ENCODE measurements at regions not wholly inside any gene's neighbourhood (a gene's known extent, or its start where the extent isn't known, plus 50 kb on each side); places are given as distances from the start of the nearest gene placed in this dataset.
"Not testable (repeated sequence)": the region's sequence is repeated elsewhere in the genome, so short reads cannot be mapped to it uniquely, and the experiment has no call there.

DNA sequence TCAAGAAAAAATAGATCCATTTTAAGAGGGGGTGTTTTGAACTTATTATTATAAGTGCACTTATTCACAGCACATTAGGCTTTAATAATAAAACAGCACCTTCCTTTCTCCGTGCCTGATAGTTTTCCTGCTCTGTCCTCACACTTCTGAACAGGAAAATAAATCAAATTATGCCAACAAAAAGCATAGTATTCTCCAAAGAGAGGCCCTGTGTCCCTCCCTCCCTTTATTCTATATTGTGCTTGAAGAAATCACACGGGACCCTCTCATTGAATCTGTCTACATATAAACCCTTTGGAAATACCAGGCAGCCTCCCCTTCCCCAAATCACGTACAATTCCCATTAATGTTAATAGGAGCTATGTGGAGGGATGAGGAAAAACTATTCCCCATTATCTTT lies 462.9 kb upstream of the NRSN1 start:
- TF ChIP-seq, protein P1, sequence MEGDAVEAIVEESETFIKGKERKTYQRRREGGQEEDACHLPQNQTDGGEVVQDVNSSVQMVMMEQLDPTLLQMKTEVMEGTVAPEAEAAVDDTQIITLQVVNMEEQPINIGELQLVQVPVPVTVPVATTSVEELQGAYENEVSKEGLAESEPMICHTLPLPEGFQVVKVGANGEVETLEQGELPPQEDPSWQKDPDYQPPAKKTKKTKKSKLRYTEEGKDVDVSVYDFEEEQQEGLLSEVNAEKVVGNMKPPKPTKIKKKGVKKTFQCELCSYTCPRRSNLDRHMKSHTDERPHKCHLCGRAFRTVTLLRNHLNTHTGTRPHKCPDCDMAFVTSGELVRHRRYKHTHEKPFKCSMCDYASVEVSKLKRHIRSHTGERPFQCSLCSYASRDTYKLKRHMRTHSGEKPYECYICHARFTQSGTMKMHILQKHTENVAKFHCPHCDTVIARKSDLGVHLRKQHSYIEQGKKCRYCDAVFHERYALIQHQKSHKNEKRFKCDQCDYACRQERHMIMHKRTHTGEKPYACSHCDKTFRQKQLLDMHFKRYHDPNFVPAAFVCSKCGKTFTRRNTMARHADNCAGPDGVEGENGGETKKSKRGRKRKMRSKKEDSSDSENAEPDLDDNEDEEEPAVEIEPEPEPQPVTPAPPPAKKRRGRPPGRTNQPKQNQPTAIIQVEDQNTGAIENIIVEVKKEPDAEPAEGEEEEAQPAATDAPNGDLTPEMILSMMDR (IDR thresholded peaks at IDR 0.05; ENCODE audit: low read depth, low read length) = no peak
- no peaks in the 10 kb centered on the region; the same call in 1 of the 2 replicates for H3K36me3 ChIP-seq
- H3K4me3 ChIP-seq (ENCODE audit: low read depth, low read length) = peak overlapping the region; percentile 27
- peaks cover 15% of the 10 kb centered on the region for H3K4me1 ChIP-seq
- no peaks in the 10 kb centered on the region; the same call in 1 of the 2 replicates for H3K9me3 ChIP-seq
- H3K27me3 ChIP-seq = no peaks in the 10 kb centered on the region
- DNase-seq = no peak

DNA sequence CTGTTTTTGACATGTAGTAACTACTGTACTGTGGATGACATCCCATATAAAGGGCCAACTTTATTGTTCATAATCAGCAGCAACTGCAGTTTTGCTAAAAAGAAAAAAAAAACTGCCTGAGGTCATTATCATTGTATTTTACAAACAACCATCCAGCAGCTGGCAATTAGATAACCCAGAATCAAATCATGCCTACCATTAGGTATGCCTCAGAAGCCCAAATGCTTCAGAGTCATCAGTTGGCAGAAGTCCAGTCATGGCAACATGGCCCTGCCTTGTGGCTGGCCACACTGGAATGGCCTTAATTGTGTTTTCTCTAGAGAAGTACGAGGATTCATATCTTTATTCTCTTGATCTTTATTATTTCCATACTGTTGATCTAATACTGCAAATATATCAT lies 462.4 kb upstream of the NRSN1 start:
- peaks cover 15% of the 10 kb centered on the region for H3K4me1 ChIP-seq
- no peaks in the 10 kb centered on the region for H3K27me3 ChIP-seq
- TF ChIP-seq, protein P1 (IDR thresholded peaks at IDR 0.05; ENCODE audit: low read depth, low read length) = no peak
- no peak overlapping the region for H3K4me3 ChIP-seq (ENCODE audit: low read depth, low read length)
- peak; percentile 92 for DNase-seq
- no peaks in the 10 kb centered on the region; the same call in 1 of the 2 replicates for H3K9me3 ChIP-seq
- no peaks in the 10 kb centered on the region; the same call in 1 of the 2 replicates for H3K36me3 ChIP-seq

DNA sequence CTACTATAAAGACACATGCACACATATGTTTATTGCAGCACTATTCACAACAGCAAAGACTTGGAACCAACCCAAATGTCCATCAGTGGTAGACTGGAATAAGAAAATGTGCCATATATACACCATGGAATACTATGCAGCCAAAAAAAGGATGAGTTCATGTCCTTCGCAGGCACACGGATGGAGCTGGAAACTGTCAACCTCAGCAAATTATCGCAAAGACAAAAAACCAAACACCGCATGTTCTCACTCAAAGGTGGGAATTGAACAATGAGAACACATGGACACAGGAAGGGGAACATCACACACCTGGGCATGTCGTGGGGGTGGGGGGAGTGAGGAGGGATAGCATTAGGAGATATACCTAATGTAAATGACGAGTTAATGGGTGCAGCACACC lies 460.1 kb upstream of the NRSN1 start:
- H3K4me3 ChIP-seq (ENCODE audit: low read depth, low read length); H3K27me3 ChIP-seq; H3K9me3 ChIP-seq; H3K36me3 ChIP-seq; DNase-seq: not testable (repeated sequence)
- H3K4me1 ChIP-seq = peaks cover 12% of the 10 kb centered on the region

DNA sequence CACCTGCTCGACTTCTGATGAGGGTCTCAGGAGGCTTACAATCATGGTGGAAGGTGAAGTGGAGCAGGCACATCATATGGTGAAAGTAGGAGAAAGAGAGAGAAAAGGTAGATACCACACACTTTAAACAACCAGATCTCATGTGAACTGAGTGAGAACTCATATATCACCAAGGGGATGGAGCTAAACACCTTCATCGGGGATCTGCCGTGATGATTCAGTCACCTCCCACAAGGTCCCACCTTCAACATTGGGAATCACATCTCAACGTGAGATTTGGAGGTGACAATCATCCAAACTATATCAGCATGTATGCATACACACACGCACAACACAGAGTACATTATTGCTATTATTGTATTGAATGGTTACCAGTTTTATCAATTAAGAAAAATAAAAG lies 453.3 kb upstream of the NRSN1 start:
- Histone ChIP-seq H3K4me1 (no peaks in the 10 kb centered on the region), H3K9me3 (no peaks in the 10 kb centered on the region; the same call in none of the 2 replicates), H3K27me3 (no peaks in the 10 kb centered on the region), H3K4me3 (ENCODE audit: low read depth, low read length) (no peak overlapping the region), H3K36me3 (no peaks in the 10 kb centered on the region)
- TF ChIP-seq, protein P1 (IDR thresholded peaks at IDR 0.05; ENCODE audit: low read depth, low read length) = no peak
- DNase-seq = no peak

DNA sequence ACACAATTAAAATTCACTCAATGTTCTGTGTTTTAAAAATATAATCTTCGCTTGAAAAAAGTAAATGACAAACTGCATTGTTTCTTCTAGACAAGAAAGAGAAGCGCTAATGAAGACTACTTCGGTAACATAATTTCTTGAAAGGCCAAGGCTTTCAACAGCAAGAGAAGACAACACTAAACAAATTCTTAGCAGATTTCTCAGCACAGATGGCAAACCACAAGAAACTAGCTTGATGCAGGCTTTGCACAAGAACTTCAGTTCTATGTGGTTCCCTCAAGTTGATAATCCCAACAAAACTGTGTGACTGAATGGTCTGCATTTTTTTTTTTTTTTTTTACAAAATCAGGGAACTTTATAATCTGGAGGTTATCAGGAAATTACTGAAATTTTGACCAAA lies 447.4 kb upstream of the NRSN1 start:
- H3K9me3 ChIP-seq = no peaks in the 10 kb centered on the region; the same call in 1 of the 2 replicates
- no peak overlapping the region for H3K4me3 ChIP-seq (ENCODE audit: low read depth, low read length)
- no peak for DNase-seq
- TF ChIP-seq, protein P1 (IDR thresholded peaks at IDR 0.05; ENCODE audit: low read depth, low read length) = no peak
- H3K27me3 ChIP-seq = no peaks in the 10 kb centered on the region
- H3K4me1 ChIP-seq = no peaks in the 10 kb centered on the region
- H3K36me3 ChIP-seq = no peaks in the 10 kb centered on the region

DNA sequence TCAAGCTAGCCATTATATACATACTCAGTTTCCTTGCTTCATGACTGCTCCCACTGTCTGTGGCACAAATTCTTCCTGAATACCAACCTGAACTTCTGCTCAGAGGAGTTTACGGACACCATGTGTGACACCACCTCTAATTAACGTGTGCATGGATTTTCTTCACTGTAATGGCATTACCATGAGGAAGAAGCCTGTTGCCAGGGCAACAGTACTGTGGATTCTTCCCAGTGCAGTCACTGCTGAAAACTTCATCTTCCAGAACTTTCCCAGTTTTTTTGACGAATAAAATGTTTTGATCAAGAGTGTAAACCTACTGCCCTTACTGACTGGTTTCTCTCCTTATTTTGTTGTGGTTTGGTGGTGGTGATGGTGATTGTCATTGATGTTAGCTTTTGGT lies 444.3 kb upstream of the NRSN1 start:
- Histone ChIP-seq H3K27me3 (no peaks in the 10 kb centered on the region), H3K4me1 (no peaks in the 10 kb centered on the region), H3K9me3 (no peaks in the 10 kb centered on the region), H3K36me3 (no peaks in the 10 kb centered on the region), H3K4me3 (ENCODE audit: low read depth, low read length) (no peak overlapping the region)
- TF ChIP-seq, protein P1 (IDR thresholded peaks at IDR 0.05; ENCODE audit: low read depth, low read length) = no peak
- no peak for DNase-seq

DNA sequence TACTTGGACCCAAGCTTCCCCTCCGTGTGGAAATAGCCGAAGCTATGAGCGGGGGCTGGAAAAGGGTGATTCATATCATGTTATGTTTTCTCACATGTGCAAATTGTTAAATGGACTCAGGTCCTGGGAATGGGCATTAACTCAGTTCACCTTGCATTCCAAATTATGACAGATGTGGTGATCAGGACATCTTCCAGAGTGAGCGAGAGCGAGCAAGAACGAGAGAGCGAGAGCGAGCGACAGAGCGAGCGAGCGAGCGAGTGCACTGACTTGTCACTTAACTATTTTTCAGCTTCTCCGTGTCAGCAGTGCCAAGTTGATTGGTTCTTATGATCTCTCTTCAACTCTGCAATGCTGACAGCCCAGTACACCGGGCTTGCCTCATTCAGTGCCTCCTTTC lies 437.4 kb upstream of the NRSN1 start:
- Histone ChIP-seq H3K9me3 (no peaks in the 10 kb centered on the region), H3K4me3 (ENCODE audit: low read depth, low read length) (no peak overlapping the region)
- TF ChIP-seq, protein P1 (IDR thresholded peaks at IDR 0.05; ENCODE audit: low read depth, low read length) = no peak

More for the DNA sequence above, 437.4 kb upstream of the NRSN1 start:
- Histone ChIP-seq H3K4me1 (peaks cover 10% of the 10 kb centered on the region), H3K36me3 (no peaks in the 10 kb centered on the region), H3K27me3 (no peaks in the 10 kb centered on the region)
- no peak for DNase-seq
